Right ventricle myocardium inferior (tissue), 1 donor: ENCODE measurements at regions not wholly inside any gene's neighbourhood (a gene's known extent, or its start where the extent isn't known, plus 50 kb on each side); places are given as distances from the start of the nearest gene placed in this dataset.
"Not testable (repeated sequence)": the region's sequence is repeated elsewhere in the genome, so short reads cannot be mapped to it uniquely, and the experiment has no call there.

ENCODE experiments used
- ATAC-seq: fragments of 200-7000 bp; cut with Tn5 transposase; one replicate; pipeline ENCODE4 v1.9.1; 2020; ENCODE audit warnings: mild to moderate bottlenecking, moderate library complexity
- DNase-seq: peaks from one replicate; pipeline ENCODE4 v3.0.0; 2021; ENCODE audit errors: missing footprints
- intact Hi-C: fragments of 100-400 bp; cut with DNase I; formaldehyde crosslinking; loops from one replicate; pipeline ENCODE4 v1.11.0; 2022
- donor health status: DM: no; HTN: yes; CAD: no; lungs with severe emphysema.

- intact Hi-C loops, result no loop called here
- ATAC-seq (no peak), DNase-seq (no peak)
Measured at GRCh38 chr11:10993186-10993585, 135.3 kb upstream of the ZBED5 start.

- intact Hi-C loops, result no loop called here
- no peak for DNase-seq
- no peak for ATAC-seq
Measured at GRCh38 chr11:10991393-10991792, 133.5 kb upstream of the ZBED5 start.

GRCh38 chr11:10990637-10991193 is 132.9 kb upstream of the ZBED5 start:
- intact Hi-C loops, result no loop called here
- ATAC-seq, result no peak

DNA sequence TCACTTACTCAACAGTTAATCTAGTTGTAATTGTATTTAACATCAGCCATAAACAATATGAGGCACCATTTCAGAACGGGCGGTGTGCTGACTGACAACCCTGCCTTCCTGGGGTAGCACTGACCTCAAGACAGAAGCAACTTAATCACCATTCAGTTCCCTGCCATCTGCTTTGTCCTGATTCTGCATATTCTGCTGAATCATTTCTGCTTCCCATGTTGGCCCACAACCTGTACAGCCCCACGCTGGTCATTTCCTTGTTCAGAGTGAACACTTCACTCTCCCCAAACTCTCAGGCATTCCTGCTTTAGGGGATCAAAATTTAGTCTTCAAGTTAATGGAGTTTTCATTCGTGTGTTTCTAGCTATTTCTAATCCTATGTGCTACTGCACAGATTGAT is 132.3 kb upstream of the ZBED5 start:
- no peak for DNase-seq
- ATAC-seq, result no peak
- intact Hi-C loops, result no loop called here

More at GRCh38 chr11:10990637-10991193, 132.9 kb upstream of the ZBED5 start:
- no peak for DNase-seq

DNA sequence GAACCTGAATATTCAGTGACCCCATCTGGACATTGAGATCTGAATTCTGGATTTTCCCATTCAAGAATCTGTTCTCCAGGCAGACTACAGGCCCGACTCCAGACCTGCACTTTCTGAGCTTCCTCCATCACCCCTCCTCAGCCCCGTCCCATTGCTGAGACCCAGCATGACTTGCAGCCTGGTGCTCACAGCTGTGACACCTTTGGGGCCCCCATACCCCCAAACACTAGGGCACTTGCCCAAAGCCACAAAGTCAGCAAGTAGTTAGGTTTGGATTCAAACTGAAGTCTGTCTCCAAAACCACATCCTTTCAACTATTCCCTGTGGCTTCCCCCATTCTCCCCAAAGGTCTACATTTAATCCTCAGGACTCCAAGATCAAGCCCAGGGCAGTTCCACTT is 128.2 kb upstream of the ZBED5 start:
- intact Hi-C loops, result no loop called here
- ATAC-seq (no peak), DNase-seq (no peak)

DNA sequence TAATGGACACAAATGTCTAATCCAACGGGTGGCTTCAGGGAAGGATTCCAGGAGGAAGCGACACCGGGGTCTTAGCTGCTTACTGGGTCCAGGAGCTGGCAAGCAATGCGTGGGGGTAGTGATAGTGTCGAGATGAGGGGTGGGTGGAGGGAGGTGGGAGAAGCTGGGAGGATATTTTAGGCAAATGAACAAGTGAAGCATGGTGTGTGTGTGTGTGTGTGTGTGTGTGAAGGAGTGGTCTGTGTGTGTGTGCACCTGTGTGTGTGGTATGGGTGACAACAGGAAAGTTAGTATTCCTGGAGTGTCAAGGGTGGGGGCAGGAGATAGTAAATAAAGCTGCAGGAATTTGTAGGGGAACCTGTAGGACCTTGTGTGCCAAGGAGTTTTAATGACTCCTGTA is 126.9 kb upstream of the ZBED5 start:
- no peak for ATAC-seq
- intact Hi-C loops, result no loop called here
- no peak for DNase-seq

- ATAC-seq (no peak), DNase-seq (no peak)
- intact Hi-C loops, result no loop called here
Measured at GRCh38 chr11:10984250-10984649, 126.4 kb upstream of the ZBED5 start.

- DNase-seq (no peak), ATAC-seq (no peak)
- intact Hi-C loops, result no loop called here
Measured at GRCh38 chr11:10982704-10983510, 125.1 kb upstream of the ZBED5 start.

- ATAC-seq (no peak), DNase-seq (no peak)
- intact Hi-C loops, result no loop called here
Measured at GRCh38 chr11:10979529-10979928, 121.7 kb upstream of the ZBED5 start.

- intact Hi-C loops, result no loop called here
- ATAC-seq (no peak), DNase-seq (no peak)
Measured at GRCh38 chr11:10978198-10978597, 120.3 kb upstream of the ZBED5 start.

DNA sequence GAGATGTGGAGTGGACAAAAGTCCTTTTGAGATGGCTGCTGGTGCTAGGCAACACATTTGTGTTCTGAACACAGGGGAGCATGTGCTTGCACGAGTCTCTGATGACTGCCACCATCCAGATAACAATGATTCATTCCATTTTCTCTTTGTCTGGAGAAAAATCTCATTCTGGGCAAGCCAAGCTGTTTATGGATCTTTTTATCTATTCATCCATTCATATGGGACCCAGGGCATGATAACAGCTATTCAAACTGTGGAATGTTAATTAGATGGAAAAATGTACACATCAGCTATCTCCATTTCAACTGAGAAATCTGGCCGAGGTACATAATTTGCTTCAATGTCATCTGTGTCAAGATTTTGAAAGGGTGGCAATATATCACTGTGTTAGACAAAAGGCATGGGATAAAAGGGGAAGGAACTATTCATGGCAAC is 117.5 kb upstream of the ZBED5 start:
- DNase-seq (no peak), ATAC-seq (no peak)
- intact Hi-C loops, result no loop called here

- intact Hi-C loops, result no loop called here
- no peak for ATAC-seq
- DNase-seq, result no peak
Measured at GRCh38 chr11:10973416-10973815, 115.6 kb upstream of the ZBED5 start.

- ATAC-seq (no peak), DNase-seq (no peak)
- intact Hi-C loops, result no loop called here
Measured at GRCh38 chr11:10970926-10971325, 113.1 kb upstream of the ZBED5 start.

- no peak for DNase-seq
- intact Hi-C loops, result no loop called here
- no peak for ATAC-seq
Measured at GRCh38 chr11:10969387-10969786, 111.5 kb upstream of the ZBED5 start.

DNA sequence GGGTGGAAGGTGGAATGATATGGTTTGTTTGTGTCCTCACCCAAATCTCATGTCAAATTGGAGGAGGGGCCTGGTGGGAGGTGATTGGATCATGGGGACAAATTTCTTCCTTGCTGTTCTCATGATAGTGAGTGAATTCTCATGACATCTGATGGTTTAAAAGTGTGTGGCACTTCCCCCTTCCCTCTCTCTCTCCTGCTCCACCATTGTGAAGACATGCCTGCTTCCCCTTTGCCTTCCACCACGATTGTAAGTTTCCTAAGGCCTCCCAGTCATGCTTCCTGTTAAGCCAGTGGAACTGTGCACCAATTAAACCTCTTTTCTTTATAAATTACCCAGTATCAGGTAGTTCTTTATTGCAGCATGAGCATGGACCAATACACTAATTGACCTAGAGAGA is 99.0 kb upstream of the ZBED5 start:
- DNase-seq, intact Hi-C loops, ATAC-seq: not testable (repeated sequence)

- ATAC-seq, result no peak
- intact Hi-C loops, result no loop called here
Measured at GRCh38 chr11:10955616-10956015, 97.8 kb upstream of the ZBED5 start.

DNA sequence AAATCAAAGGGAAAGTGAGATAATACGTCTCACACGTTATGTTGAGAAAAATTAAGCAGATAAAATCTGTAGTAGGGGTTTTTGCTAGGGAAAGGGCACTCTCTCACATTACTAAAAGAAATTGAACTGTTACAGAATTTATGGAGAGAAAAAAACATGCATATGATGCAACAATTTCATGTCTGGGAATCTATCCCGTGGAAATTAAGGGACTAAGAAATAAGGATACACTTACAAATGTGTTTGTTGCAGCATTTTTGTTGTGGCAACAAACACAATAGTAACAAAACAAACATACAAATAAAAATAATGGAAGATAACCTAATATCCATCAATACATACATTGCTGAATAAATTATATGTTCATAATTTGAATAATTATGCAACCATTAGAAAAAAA is 96.3 kb upstream of the ZBED5 start:
- intact Hi-C loops, result no loop called here
- ATAC-seq, result no peak
- no peak for DNase-seq

More at GRCh38 chr11:10955616-10956015, 97.8 kb upstream of the ZBED5 start:
- DNase-seq, result no peak

DNA sequence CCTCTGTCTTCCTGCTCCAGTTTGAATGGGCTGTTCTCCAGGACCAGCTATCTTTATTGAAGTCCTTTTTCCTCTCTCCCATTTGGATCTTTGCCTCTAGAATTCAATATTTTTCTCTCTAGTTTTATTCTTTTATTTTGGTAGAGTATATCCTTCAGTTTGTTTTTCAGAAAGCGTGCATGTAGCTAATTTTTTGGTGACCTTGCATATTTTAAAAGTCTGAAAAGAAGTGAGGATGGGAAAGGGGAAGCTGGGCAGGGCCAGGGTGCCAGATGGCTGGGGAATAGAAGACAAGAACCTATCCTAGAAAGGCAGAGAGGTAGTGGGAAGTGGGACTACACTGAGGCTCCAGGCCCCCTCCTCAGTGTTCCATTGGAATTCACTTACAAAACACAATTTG is 95.0 kb upstream of the ZBED5 start:
- ATAC-seq (no peak), DNase-seq (no peak)
- intact Hi-C loops, result no loop called here

DNA sequence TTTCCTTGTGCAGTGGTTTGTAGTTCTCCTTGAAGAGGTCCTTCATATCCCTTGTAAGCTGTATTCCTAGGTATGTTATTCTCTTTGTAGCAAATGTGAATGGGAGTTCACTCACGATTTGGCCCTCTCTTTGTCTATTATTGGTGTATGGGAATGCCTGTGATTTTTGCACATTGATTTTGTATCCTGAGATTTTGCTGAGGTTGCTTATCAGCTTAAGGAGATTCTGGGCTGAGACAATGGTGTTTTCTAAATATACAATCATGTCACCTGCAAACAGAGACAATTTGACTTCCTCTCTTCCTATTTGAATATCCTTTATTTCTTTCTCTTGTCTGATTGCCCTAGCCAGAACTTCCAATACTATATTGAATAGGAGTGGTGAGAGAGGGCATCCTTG is 90.1 kb upstream of the ZBED5 start:
- DNase-seq, intact Hi-C loops, ATAC-seq: not testable (repeated sequence)

DNA sequence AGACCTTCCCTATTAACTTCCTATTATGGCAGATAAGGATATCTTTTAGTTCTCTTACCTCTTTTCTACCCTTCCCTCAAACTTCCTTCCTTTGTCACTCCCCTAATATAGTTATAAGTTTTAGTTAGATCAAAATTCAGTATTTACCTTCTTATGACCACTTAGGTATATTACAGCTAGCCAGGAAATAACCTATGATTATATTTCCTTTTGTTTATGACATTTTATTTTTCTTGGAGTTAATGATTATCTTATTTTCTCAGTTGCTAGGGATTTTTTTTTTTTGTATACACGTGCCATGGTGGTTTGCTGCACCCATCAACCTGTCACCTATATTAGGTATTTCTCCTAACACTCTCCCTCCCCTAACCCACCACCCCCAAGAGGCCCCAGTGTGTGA is 88.2 kb upstream of the ZBED5 start:
- intact Hi-C loops, result no loop called here
- no peak for ATAC-seq
- DNase-seq, result no peak

DNA sequence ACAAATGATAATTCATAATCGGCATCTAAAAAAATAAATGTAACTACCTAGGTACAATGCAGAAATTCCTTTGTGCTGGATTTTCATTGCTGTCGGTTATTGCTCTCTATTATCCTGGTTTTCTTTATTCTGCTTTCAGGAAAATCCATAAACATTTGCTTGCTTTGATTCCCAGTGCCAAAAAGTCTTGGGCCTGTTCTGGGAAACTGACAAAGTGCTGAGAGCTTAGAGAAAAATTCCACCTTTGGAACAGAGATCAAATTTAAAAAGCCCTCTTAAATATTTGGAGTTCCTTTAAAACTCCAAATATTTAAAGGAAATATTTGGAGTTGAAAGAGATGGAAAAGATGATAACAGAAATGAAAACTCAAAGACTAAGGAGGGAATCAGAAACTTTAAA is 87.3 kb upstream of the ZBED5 start:
- DNase-seq, result no peak
- intact Hi-C loops, result no loop called here
- ATAC-seq, result no peak
